Breast epithelium (tissue), 4 donors: ENCODE measurements at regions not wholly inside any gene's neighbourhood (a gene's known extent, or its start where the extent isn't known, plus 50 kb on each side); places are given as distances from the start of the nearest gene placed in this dataset.

Experiments
- DNase-seq, 2 donors: peaks; one replicate each; pipeline ENCODE4 v3.0.0-alpha.2; 2019; ENCODE audit warnings: low spot score in 2 of 2
- H3K27ac ChIP-seq, 2 donors: fragments of 200-600 bp; sonication (generic) in 1 of 2; one replicate each; pipeline ENCODE4 v1.5.1; 2016 to 2019; ENCODE audit warnings: mild to moderate bottlenecking in 1 of 2
- H3K27me3 ChIP-seq, 2 donors: fragments of 200-600 bp; sonication (generic) in 1 of 2; one replicate each; pipeline versions ENCODE4 v1.5.1 to v1.6.0; 2017 to 2019; ENCODE audit warnings: control low read depth in 1 of 2, mild to moderate bottlenecking in 1 of 2
- H3K36me3 ChIP-seq: fragments of 200-600 bp; one replicate; pipeline ENCODE4 v1.5.1; 2019
- H3K4me1 ChIP-seq, 2 donors: fragments of 200-600 bp; sonication (generic); one replicate each; pipeline ENCODE4 v1.5.1; 2016 to 2019; ENCODE audit warnings: control low read depth in 1 of 2
- H3K4me3 ChIP-seq, 3 donors: fragments of 200-600 bp; sonication (generic); 1 replicate in 2 of 3; 2 replicates in 1 of 3; pipeline ENCODE4 v1.5.1; 2016 to 2019; ENCODE audit warnings: mild to moderate bottlenecking in 3 of 3, moderate library complexity in 2 of 3
- H3K9me3 ChIP-seq, 2 donors: fragments of 200-600 bp; sonication (generic) in 1 of 2; one replicate each; pipeline ENCODE4 v1.5.1; 2016 to 2019; ENCODE audit warnings: control low read depth in 1 of 2
- CTCF ChIP-seq, 3 donors: fragments of 450-650 bp; IDR thresholded peaks; one replicate each; pipeline ENCODE4 v1.5.1; 2016 to 2017; ENCODE audit warnings: antibody characterized with exemption in 3 of 3, mild to moderate bottlenecking in 3 of 3, moderate library complexity in 3 of 3
- POLR2A ChIP-seq: fragments of 450-650 bp; IDR thresholded peaks from one replicate; pipeline ENCODE4 v1.6.1; 2016; ENCODE audit warnings: antibody characterized with exemption, mild to moderate bottlenecking, moderate library complexity
- POLR2AphosphoS5 ChIP-seq, 3 donors: sonication (generic); formaldehyde crosslinking; IDR thresholded peaks; one replicate each; pipeline ENCODE4 v1.6.1; 2017; ENCODE audit warnings: antibody characterized with exemption in 3 of 3
- intact Hi-C: fragments of 100-400 bp; cut with DNase I; formaldehyde crosslinking; loops from one replicate; pipeline ENCODE4 v1.15.1; 2023; ENCODE audit warnings: low total_unique reads

- Histone ChIP-seq H3K27me3 (no peaks in the 10 kb centered on the region), H3K27ac (no peak overlapping the region), H3K36me3 (no peaks in the 10 kb centered on the region), H3K4me3 (no peak overlapping the region), H3K4me1 (no peaks in the 10 kb centered on the region), H3K9me3 (no peaks in the 10 kb centered on the region)
- no peak for TF ChIP-seq CTCF (IDR thresholded peaks at IDR 0.05)
- intact Hi-C loops, result no loop called here
- no peak for DNase-seq
Measured at GRCh38 chr14:82412545-82412944, 878.9 kb upstream of the SEL1L start.

GRCh38 chr14:82414853-82415539, 881.3 kb upstream of the SEL1L start:
- TF ChIP-seq POLR2AphosphoS5 (IDR thresholded peaks at IDR 0.05), result no peak
- no peak for TF ChIP-seq POLR2A
- TF ChIP-seq CTCF (IDR thresholded peaks at IDR 0.05), result no peak
- intact Hi-C loops, result no loop called here
- no peak for DNase-seq
- Histone ChIP-seq H3K27me3 (no peaks in the 10 kb centered on the region), H3K27ac (no peak overlapping the region), H3K9me3 (peaks cover 4 to 5% of the 10 kb centered on the region in 2 donors), H3K4me1 (no peaks in the 10 kb centered on the region), H3K36me3 (no peaks in the 10 kb centered on the region), H3K4me3 (no peak overlapping the region)

GRCh38 chr14:82419933-82420332, 886.3 kb upstream of the SEL1L start:
- no peaks in the 10 kb centered on the region for H3K4me1 ChIP-seq
- TF ChIP-seq CTCF (IDR thresholded peaks at IDR 0.05) (no peak), POLR2A (no peak), POLR2AphosphoS5 (IDR thresholded peaks at IDR 0.05) (no peak)
- peaks cover 4 to 5% of the 10 kb centered on the region in 2 donors for H3K9me3 ChIP-seq
- H3K36me3 ChIP-seq, result no peaks in the 10 kb centered on the region
- intact Hi-C loops, result no loop called here
- no peaks in the 10 kb centered on the region for H3K27me3 ChIP-seq
- H3K4me3 ChIP-seq, result no peak overlapping the region
- no peak overlapping the region for H3K27ac ChIP-seq
- no peak for DNase-seq

- H3K4me3 ChIP-seq, result no peak overlapping the region
- H3K36me3 ChIP-seq, result no peaks in the 10 kb centered on the region
- H3K27ac ChIP-seq, result no peak overlapping the region
- no peak for DNase-seq
- H3K27me3 ChIP-seq, result no peaks in the 10 kb centered on the region
- no peaks in the 10 kb centered on the region for H3K4me1 ChIP-seq
- no peak for TF ChIP-seq POLR2AphosphoS5 (IDR thresholded peaks at IDR 0.05)
- TF ChIP-seq POLR2A, result no peak
- no peak for TF ChIP-seq CTCF (IDR thresholded peaks at IDR 0.05)
- H3K9me3 ChIP-seq, result peaks cover 4 to 5% of the 10 kb centered on the region in 2 donors
- intact Hi-C loops, result no loop called here
Measured at GRCh38 chr14:82420871-82421270, 887.2 kb upstream of the SEL1L start.

- no peak for TF ChIP-seq CTCF (IDR thresholded peaks at IDR 0.05)
- TF ChIP-seq POLR2AphosphoS5 (IDR thresholded peaks at IDR 0.05), result no peak
- no peak for TF ChIP-seq POLR2A
- H3K4me3 ChIP-seq, result no peak overlapping the region
Measured at GRCh38 chr14:82421286-82421685, 887.6 kb upstream of the SEL1L start.

More at GRCh38 chr14:82421286-82421685, 887.6 kb upstream of the SEL1L start:
- no peak for DNase-seq
- intact Hi-C loops, result no loop called here
- no peak overlapping the region for H3K27ac ChIP-seq
- no peaks in the 10 kb centered on the region for H3K27me3 ChIP-seq
- no peaks in the 10 kb centered on the region for H3K36me3 ChIP-seq
- peaks cover 4 to 5% of the 10 kb centered on the region in 2 donors for H3K9me3 ChIP-seq
- H3K4me1 ChIP-seq, result no peaks in the 10 kb centered on the region
